Activated B cell treated with CpG ODN at 0.5 μM for 24 hours (primary cell): ENCODE measurements at regions not wholly inside any gene's neighbourhood (a gene's known extent, or its start where the extent isn't known, plus 50 kb on each side); places are given as distances from the start of the nearest gene placed in this dataset.

Experiments used
- ATAC-seq: fragments of 200-7000 bp; cut with Tn5 transposase; one replicate; pipeline ENCODE4 v1.10.0; 2021; ENCODE audit warnings: low read depth, mild to moderate bottlenecking, moderate library complexity
- CTCF ChIA-PET: fragments of 350-600 bp; sonication (Branson Sonifier 250); formaldehyde crosslinking; loops from one replicate; lab custom pipeline; 2021; ENCODE audit warnings: antibody characterized with exemption; lab: Charles Lee
- POLR2A ChIA-PET: fragments of 350-600 bp; sonication (Branson Sonifier 250); formaldehyde crosslinking; loops from one replicate; lab custom pipeline; 2021; ENCODE audit warnings: antibody characterized with exemption; lab: Charles Lee
- DNase-seq: peaks from one replicate; pipeline ENCODE4 v3.0.0; 2022
- H3K27ac Mint-ChIP-seq: one replicate; pipeline ENCODE4 v1.8.0; 2020; ENCODE audit warnings: mixed read lengths
- H3K27me3 Mint-ChIP-seq: one replicate; pipeline ENCODE4 v1.8.0; 2021; ENCODE audit warnings: mixed read lengths
- H3K36me3 Mint-ChIP-seq: one replicate; pipeline ENCODE4 v1.8.0; 2021; ENCODE audit warnings: low read depth, mixed read lengths
- H3K4me1 Mint-ChIP-seq: one replicate; pipeline ENCODE4 v1.8.0; 2021; ENCODE audit warnings: mixed read lengths
- H3K4me3 Mint-ChIP-seq: one replicate; pipeline ENCODE4 v1.8.0; 2020; ENCODE audit warnings: mild to moderate bottlenecking, mixed read lengths
- H3K9me3 Mint-ChIP-seq: one replicate; pipeline ENCODE4 v1.8.0; 2020; ENCODE audit warnings: mixed read lengths
- CTCF ChIP-seq: fragments of 200-600 bp; IDR thresholded peaks from one replicate; pipeline ENCODE4 v1.8.0; 2022; ENCODE audit warnings: antibody characterized with exemption, mild to moderate bottlenecking
- intact Hi-C: fragments of 100-400 bp; cut with micrococcal nuclease; formaldehyde crosslinking; loops from one replicate; pipeline ENCODE4 v1.15.1; 2024

DNA sequence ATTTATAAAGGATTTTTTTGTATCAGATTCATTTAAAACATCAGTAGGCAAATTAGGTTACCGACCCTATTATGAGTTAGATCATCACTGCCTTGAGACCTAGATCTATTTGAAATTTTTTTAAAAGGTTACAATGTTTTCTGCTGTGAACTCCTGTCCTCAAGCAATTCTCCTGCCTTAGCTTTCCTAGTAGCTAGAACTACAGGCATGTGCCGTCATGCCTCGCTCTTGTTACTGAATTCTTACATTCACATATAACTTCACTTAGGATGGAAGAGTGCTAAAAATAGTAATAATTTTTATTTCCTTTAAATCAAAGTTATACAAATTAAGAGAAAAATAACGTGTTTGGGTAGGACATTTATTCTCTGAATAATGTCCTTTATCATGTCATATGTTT lies 75.5 kb upstream of the MAOA start:
- H3K9me3 Mint-ChIP-seq, result no peaks in the 10 kb centered on the region
- ChIA-PET POLR2A (no interaction called here), CTCF (no interaction called here)
- DNase-seq (no peak), ATAC-seq (no peak)
- no peak overlapping the region for H3K4me3 Mint-ChIP-seq
- no peaks in the 10 kb centered on the region for H3K36me3 Mint-ChIP-seq
- no peaks in the 10 kb centered on the region for H3K4me1 Mint-ChIP-seq
- TF ChIP-seq CTCF, result no peak
- H3K27me3 Mint-ChIP-seq, result no peaks in the 10 kb centered on the region
- intact Hi-C loops, result no loop called here
- no peak overlapping the region for H3K27ac Mint-ChIP-seq

GRCh38 chrX:43581167-43581566 lies 74.9 kb upstream of the MAOA start:
- intact Hi-C loops, result no loop called here
- ATAC-seq, result no peak
- TF ChIP-seq CTCF, result no peak
- Mint-ChIP-seq H3K27me3 (no peaks in the 10 kb centered on the region), H3K27ac (no peak overlapping the region), H3K9me3 (no peaks in the 10 kb centered on the region), H3K4me3 (no peak overlapping the region), H3K36me3 (no peaks in the 10 kb centered on the region), H3K4me1 (no peaks in the 10 kb centered on the region)
- CTCF ChIA-PET, result no interaction called here
- no peak for DNase-seq
- POLR2A ChIA-PET, result no interaction called here

DNA sequence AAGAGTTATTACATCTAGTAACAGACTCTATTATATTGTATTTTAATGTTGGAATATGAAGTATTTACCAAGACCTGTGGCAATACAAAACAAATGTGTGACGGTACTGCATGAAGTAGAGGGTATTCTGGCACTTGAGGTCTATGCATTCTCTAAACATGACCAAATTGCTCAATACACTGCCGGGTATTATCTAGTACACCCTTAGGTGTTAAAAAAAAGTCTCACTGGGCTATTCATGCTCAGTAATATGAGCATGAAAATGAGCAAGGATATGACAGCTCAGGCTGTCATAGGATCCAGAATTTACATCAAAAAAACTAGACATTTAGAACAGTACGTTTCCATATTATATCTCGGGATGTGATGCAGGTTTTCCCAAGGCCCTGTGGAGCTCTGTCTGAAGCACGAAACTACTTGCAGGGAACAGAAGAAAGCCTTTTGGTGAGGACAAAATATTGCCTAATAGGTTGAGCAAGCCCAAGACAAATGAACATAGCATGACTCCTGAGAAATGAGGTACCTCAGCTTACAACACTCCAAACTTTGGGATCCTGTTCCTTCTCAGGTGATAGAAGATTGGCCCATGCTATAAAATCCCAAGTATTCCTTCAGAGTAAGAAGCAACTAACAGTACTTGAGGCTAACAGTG lies 74.1 kb upstream of the MAOA start:
- no peaks in the 10 kb centered on the region for H3K4me1 Mint-ChIP-seq
- ChIA-PET CTCF (no interaction called here), POLR2A (no interaction called here)
- no peak for TF ChIP-seq CTCF
- DNase-seq (no peak), ATAC-seq (no peak)
- no peaks in the 10 kb centered on the region for H3K9me3 Mint-ChIP-seq
- no peak overlapping the region for H3K4me3 Mint-ChIP-seq
- no peaks in the 10 kb centered on the region for H3K36me3 Mint-ChIP-seq
- intact Hi-C loops, result no loop called here
- H3K27ac Mint-ChIP-seq, result no peak overlapping the region
- H3K27me3 Mint-ChIP-seq, result no peaks in the 10 kb centered on the region

GRCh38 chrX:43582540-43582913 lies 73.6 kb upstream of the MAOA start:
- H3K4me1 Mint-ChIP-seq, result no peaks in the 10 kb centered on the region
- ChIA-PET CTCF (no interaction called here), POLR2A (no interaction called here)
- intact Hi-C loops, result no loop called here
- no peak for TF ChIP-seq CTCF
- ATAC-seq (no peak), DNase-seq (no peak)
- H3K27me3 Mint-ChIP-seq, result no peaks in the 10 kb centered on the region
- H3K36me3 Mint-ChIP-seq, result no peaks in the 10 kb centered on the region
- no peaks in the 10 kb centered on the region for H3K9me3 Mint-ChIP-seq
- no peak overlapping the region for H3K4me3 Mint-ChIP-seq
- no peak overlapping the region for H3K27ac Mint-ChIP-seq

- Mint-ChIP-seq H3K27me3 (no peaks in the 10 kb centered on the region), H3K4me3 (no peak overlapping the region), H3K9me3 (peaks cover 2% of the 10 kb centered on the region), H3K36me3 (no peaks in the 10 kb centered on the region), H3K27ac (no peak overlapping the region), H3K4me1 (no peaks in the 10 kb centered on the region)
- ATAC-seq (no peak), DNase-seq (no peak)
- POLR2A ChIA-PET, result no interaction called here
- CTCF ChIA-PET, result no interaction called here
- intact Hi-C loops, result no loop called here
- no peak for TF ChIP-seq CTCF
These were observed 70.2 kb upstream of the MAOA start for GRCh38 chrX:43585922-43586321.
